PFSK-1 (cell line): ENCODE measurements at regions not wholly inside any gene's neighbourhood (a gene's known extent, or its start where the extent isn't known, plus 50 kb on each side); places are given as distances from the start of the nearest gene placed in this dataset.

Source experiments
- FOXP2 ChIP-seq: optimal IDR thresholded peaks from 2 replicates; pipeline ENCODE3; 2011; ENCODE audit warnings: borderline replicate concordance, control low read depth, inconsistent platforms; ENCODE audit not compliant: insufficient read depth; ENCODE audit errors: extremely low read length, extremely low read depth
- POLR2AphosphoS5 ChIP-seq: IDR thresholded peaks from 2 replicates; pipeline ENCODE4 v1.6.1; 2012; ENCODE audit warnings: low read depth, mild to moderate bottlenecking, control low read depth, low read length, moderate library complexity
- REST ChIP-seq, 2 experiments: IDR thresholded peaks; 2 replicates each; pipeline versions ENCODE4 v1.6.1 to v1.8.0; 2011 to 2012; ENCODE audit warnings: low read depth in 2 of 2, low read length in 2 of 2, control low read depth in 1 of 2, inconsistent platforms in 1 of 2, mild to moderate bottlenecking in 1 of 2, moderate library complexity in 1 of 2; ENCODE audit not compliant: insufficient read depth in 1 of 2
- SIN3A ChIP-seq: IDR thresholded peaks from 2 replicates; pipeline ENCODE4 v1.6.1; 2012; ENCODE audit warnings: mild to moderate bottlenecking, low read length, moderate library complexity, borderline replicate concordance; ENCODE audit not compliant: insufficient read depth
- TAF1 ChIP-seq: IDR thresholded peaks from 2 replicates; pipeline ENCODE4 v1.6.1; 2012; ENCODE audit warnings: low read length, control low read depth, borderline replicate concordance; ENCODE audit not compliant: insufficient read depth

GRCh38 chr5:174483411-174483810 is 241.0 kb upstream of the MSX2 start:
- no peak for TF ChIP-seq TAF1

- no peak for TF ChIP-seq SIN3A
- no peak for TF ChIP-seq REST (IDR thresholded peaks at IDR 0.05; ENCODE audit: insufficient read depth in 1 of 2, low read depth in 2 of 2, low read length in 2 of 2)
- TF ChIP-seq FOXP2 = no peak
- no peak for TF ChIP-seq POLR2AphosphoS5
Observed at GRCh38 chr5:174489215-174489614, 235.2 kb upstream of the MSX2 start.

GRCh38 chr5:174489920-174490597 is 234.3 kb upstream of the MSX2 start:
- TF ChIP-seq SIN3A (no peak), TAF1 (no peak), POLR2AphosphoS5 (no peak), FOXP2 (no peak), REST (IDR thresholded peaks at IDR 0.05; ENCODE audit: insufficient read depth in 1 of 2, low read depth in 2 of 2, low read length in 2 of 2) (no peak)

- TF ChIP-seq POLR2AphosphoS5 (no peak), TAF1 (no peak), FOXP2 (no peak), REST (IDR thresholded peaks at IDR 0.05; ENCODE audit: insufficient read depth in 1 of 2, low read depth in 2 of 2, low read length in 2 of 2) (no peak), SIN3A (no peak)
Observed at GRCh38 chr5:174490728-174491127, 233.7 kb upstream of the MSX2 start.

GRCh38 chr5:174491265-174491664 is 233.1 kb upstream of the MSX2 start:
- TF ChIP-seq TAF1 (no peak), FOXP2 (no peak), POLR2AphosphoS5 (no peak), REST (IDR thresholded peaks at IDR 0.05; ENCODE audit: insufficient read depth in 1 of 2, low read depth in 2 of 2, low read length in 2 of 2) (no peak), SIN3A (no peak)
